Immature natural killer cell (primary cell): ENCODE measurements at regions not wholly inside any gene's neighbourhood (a gene's known extent, or its start where the extent isn't known, plus 50 kb on each side); places are given as distances from the start of the nearest gene placed in this dataset.

ENCODE experiments used
- DNase-seq, 3 donors: peaks; one replicate each; pipeline ENCODE4 v3.0.0; 2022; ENCODE audit warnings: mixed read lengths in 1 of 3
- H3K27ac Mint-ChIP-seq, 6 donors: one replicate each; pipeline ENCODE4 v1.8.0; 2020; ENCODE audit warnings: mixed read lengths in 6 of 6, mild to moderate bottlenecking in 5 of 6, inconsistent platforms in 4 of 6, moderate library complexity in 3 of 6
- H3K27me3 Mint-ChIP-seq, 3 donors: one replicate each; pipeline ENCODE4 v1.8.0; 2020 to 2021; ENCODE audit warnings: low read depth in 3 of 3, mild to moderate bottlenecking in 3 of 3, mixed read lengths in 3 of 3, moderate library complexity in 3 of 3, inconsistent platforms in 1 of 3
- H3K36me3 Mint-ChIP-seq, 3 donors: one replicate each; pipeline ENCODE4 v1.8.0; 2020; ENCODE audit warnings: mixed read lengths in 3 of 3, inconsistent platforms in 2 of 3, mild to moderate bottlenecking in 2 of 3
- H3K4me1 Mint-ChIP-seq, 2 donors: one replicate each; pipeline ENCODE4 v1.8.0; 2020; ENCODE audit warnings: inconsistent platforms in 2 of 2, mild to moderate bottlenecking in 2 of 2, mixed read lengths in 2 of 2, moderate library complexity in 1 of 2
- H3K4me3 Mint-ChIP-seq, 5 donors: one replicate each; pipeline ENCODE4 v1.8.0; 2020; ENCODE audit warnings: mild to moderate bottlenecking in 5 of 5, mixed read lengths in 5 of 5, inconsistent platforms in 3 of 5, moderate library complexity in 3 of 5
- H3K9me3 Mint-ChIP-seq, 6 donors: one replicate each; pipeline ENCODE4 v1.8.0; 2020; ENCODE audit warnings: mild to moderate bottlenecking in 6 of 6, mixed read lengths in 6 of 6, inconsistent platforms in 4 of 6, moderate library complexity in 3 of 6

DNA sequence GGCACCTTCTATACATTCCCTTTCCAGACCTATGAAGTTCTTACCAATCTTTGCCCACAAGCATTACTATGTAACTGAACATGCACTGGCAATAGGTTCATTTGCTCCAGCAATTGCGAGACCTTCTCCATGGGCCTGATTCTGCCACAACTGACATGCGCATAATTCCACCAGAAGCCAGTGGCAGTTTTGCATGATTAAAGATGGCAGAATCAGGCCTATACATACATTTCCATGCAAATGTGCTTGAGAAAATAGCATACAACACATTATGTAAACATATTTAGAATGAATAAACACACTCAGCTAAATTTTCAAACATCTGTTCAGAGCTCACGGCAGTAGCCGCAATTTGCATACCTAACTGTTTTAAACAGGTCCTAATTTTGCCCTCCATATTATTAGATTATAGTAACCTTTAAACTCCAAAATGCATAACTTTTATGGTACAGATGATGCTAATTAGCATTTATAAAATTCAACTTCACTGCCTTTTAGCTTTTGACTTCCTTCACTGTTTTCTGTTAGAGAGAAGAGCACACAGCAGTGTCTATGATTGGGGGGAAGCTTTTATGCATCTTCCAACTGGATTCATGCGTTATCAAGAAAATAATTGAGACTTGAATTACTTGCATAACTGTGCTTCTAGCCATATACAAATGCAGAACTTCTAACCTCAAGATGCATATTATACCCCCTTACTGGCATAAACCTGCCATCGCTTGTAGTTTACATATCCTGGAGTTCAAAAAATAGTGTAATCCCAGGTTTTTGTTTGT, 155.3 kb upstream of the CDH19 start:
- Mint-ChIP-seq H3K4me3 (no peak overlapping the region), H3K27ac (no peak overlapping the region)

DNA sequence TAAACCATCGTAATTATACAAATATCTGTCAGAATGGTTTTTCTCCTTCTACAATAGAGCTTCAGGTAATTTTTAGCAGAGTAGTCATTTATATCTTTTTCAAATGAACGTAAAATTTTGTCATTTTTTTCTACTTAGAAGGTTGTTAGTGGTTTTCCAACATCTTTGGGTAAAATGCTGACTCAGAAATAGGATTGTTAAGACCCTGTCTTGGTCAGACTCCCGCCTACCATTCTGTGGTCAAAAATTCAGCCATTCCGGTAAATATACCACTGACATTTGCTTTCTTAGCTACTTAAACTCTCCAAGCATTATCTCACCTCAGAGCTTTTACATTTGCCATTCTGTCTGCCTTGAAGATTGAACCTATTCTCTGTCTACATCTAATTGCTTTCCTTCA, 154.1 kb upstream of the CDH19 start:
- DNase-seq, result no peak
- no peak overlapping the region for H3K4me3 Mint-ChIP-seq
- H3K9me3 Mint-ChIP-seq, result peaks cover 3 to 43% (median 12%) of the 10 kb centered on the region in 6 donors
- H3K36me3 Mint-ChIP-seq, result no peaks in the 10 kb centered on the region
- H3K4me1 Mint-ChIP-seq, result no peaks in the 10 kb centered on the region
- H3K27me3 Mint-ChIP-seq, result no peaks in the 10 kb centered on the region
- no peak overlapping the region for H3K27ac Mint-ChIP-seq

More for the DNA sequence above, 155.3 kb upstream of the CDH19 start:
- H3K9me3 Mint-ChIP-seq, result peaks cover 0 to 54% (median 12%) of the 10 kb centered on the region in 6 donors
- H3K27me3 Mint-ChIP-seq, result no peaks in the 10 kb centered on the region
- no peaks in the 10 kb centered on the region for H3K4me1 Mint-ChIP-seq
- no peak for DNase-seq
- no peaks in the 10 kb centered on the region for H3K36me3 Mint-ChIP-seq

DNA sequence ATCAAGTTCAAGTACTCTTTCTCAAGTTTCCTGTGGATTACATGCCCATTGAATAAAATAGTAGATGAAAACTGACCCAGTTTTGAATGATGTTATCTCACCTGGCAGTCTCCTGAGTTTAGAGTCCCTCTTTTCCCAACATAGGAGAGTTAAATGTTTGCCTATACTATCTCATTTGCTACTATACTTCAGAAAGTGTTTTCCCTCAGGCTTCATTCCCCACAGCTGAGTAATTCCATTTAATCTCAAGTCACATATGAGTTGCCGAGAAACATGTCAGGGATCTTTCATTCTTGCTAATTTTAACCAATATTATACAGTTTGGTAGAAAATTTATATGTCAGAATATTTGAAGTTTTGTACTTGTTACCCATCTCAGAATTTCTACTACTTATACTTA, 150.4 kb upstream of the CDH19 start:
- no peak for DNase-seq
- Mint-ChIP-seq H3K9me3 (peaks cover 4 to 35% (median 10%) of the 10 kb centered on the region in 6 donors), H3K27me3 (no peaks in the 10 kb centered on the region), H3K36me3 (no peaks in the 10 kb centered on the region), H3K4me3 (no peak overlapping the region), H3K27ac (no peak overlapping the region), H3K4me1 (no peaks in the 10 kb centered on the region)

DNA sequence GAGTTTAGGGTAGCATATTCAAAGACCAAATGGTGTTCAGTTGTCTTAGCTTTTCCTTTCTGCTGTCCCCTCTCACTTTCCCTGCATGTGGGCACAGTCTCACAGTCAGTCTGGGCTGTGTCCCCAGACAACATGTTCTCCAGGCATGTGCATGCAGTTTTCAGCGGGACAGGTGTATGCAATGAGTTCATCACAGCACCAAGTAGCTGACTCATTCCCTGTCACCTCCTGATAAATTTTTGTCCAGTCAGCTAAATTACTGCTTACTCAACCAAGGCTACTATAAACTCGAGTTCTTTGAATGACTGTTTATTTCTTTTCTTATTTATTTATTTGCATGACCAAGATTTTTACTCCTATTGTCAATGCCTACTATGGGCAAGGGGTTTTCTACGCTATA, 148.8 kb upstream of the CDH19 start:
- H3K27ac Mint-ChIP-seq, result no peak overlapping the region
- peaks cover 0 to 2% (median 0%) of the 10 kb centered on the region in 3 donors for H3K27me3 Mint-ChIP-seq
- H3K4me3 Mint-ChIP-seq, result no peak overlapping the region
- no peaks in the 10 kb centered on the region for H3K36me3 Mint-ChIP-seq
- H3K9me3 Mint-ChIP-seq, result peaks cover 0 to 28% (median 8%) of the 10 kb centered on the region in 6 donors
- DNase-seq, result no peak
- no peaks in the 10 kb centered on the region for H3K4me1 Mint-ChIP-seq

- peaks cover 0 to 2% (median 0%) of the 10 kb centered on the region in 3 donors for H3K27me3 Mint-ChIP-seq
- H3K4me3 Mint-ChIP-seq, result no peak overlapping the region
- no peaks in the 10 kb centered on the region for H3K4me1 Mint-ChIP-seq
- no peaks in the 10 kb centered on the region for H3K36me3 Mint-ChIP-seq
- DNase-seq, result no peak
- no peak overlapping the region for H3K27ac Mint-ChIP-seq
- peaks cover 4 to 30% (median 11%) of the 10 kb centered on the region in 6 donors for H3K9me3 Mint-ChIP-seq
Observed at GRCh38 chr18:66749481-66750035, 145.7 kb upstream of the CDH19 start.

DNA sequence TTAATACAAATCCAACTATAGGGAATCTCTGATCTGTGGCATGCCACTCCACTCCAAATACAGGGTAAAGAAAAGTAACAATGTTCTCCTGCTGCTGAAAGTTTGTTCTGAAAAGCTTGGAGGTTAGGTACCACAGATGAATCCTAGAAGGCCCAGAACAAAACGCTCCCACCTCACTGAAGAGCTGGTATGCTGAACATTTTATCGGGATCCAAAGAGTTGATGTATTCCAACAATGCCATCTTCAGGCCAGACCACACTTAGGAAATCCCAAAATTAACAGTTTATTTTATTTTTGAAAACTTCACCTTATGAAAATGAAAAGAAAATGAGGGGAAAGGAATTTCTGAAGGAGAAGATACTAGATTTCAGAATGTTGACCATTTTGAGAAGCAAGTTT, 145.1 kb upstream of the CDH19 start:
- no peak for DNase-seq
- peaks cover 0 to 2% (median 0%) of the 10 kb centered on the region in 3 donors for H3K27me3 Mint-ChIP-seq
- no peaks in the 10 kb centered on the region for H3K36me3 Mint-ChIP-seq
- H3K9me3 Mint-ChIP-seq, result peaks cover 3 to 32% (median 11%) of the 10 kb centered on the region in 6 donors
- H3K27ac Mint-ChIP-seq, result no peak overlapping the region
- H3K4me3 Mint-ChIP-seq, result no peak overlapping the region
- no peaks in the 10 kb centered on the region for H3K4me1 Mint-ChIP-seq

DNA sequence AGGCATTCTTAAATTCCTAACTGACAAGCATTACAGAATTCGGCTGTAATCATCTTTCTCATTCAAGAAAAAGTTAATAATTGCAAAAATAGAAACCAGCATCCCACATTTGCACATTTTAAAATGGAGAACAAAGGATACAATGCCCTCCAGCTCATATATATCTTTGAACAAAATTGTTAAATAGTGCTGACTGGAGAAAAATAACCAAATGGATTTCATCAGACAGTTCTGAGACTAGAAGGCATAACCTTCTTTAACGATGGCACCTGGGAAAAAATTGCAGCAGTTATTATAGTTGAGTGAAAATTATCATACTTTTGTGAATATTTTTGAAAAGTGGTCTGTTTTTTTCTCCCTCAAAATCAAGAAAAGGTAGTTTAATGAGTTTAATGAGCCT, 138.9 kb upstream of the CDH19 start:
- H3K4me1 Mint-ChIP-seq, result no peaks in the 10 kb centered on the region
- peaks cover 3 to 41% (median 26%) of the 10 kb centered on the region in 6 donors for H3K9me3 Mint-ChIP-seq
- H3K4me3 Mint-ChIP-seq, result no peak overlapping the region
- DNase-seq, result no peak
- no peaks in the 10 kb centered on the region for H3K36me3 Mint-ChIP-seq
- peaks cover 0 to 2% (median 0%) of the 10 kb centered on the region in 3 donors for H3K27me3 Mint-ChIP-seq
- H3K27ac Mint-ChIP-seq, result no peak overlapping the region

- Mint-ChIP-seq H3K9me3 (peaks cover 4 to 28% (median 26%) of the 10 kb centered on the region in 6 donors), H3K4me3 (no peak overlapping the region), H3K27me3 (peaks cover 0 to 4% (median 1%) of the 10 kb centered on the region in 3 donors), H3K36me3 (peaks cover 0 to 4% (median 0%) of the 10 kb centered on the region in 3 donors), H3K4me1 (no peaks in the 10 kb centered on the region), H3K27ac (no peak overlapping the region)
- DNase-seq, result no peak
Observed at GRCh38 chr18:66735933-66736332, 132.0 kb upstream of the CDH19 start.

- Mint-ChIP-seq H3K4me3 (no peak overlapping the region), H3K9me3 (peaks cover 4 to 31% (median 24%) of the 10 kb centered on the region in 6 donors), H3K27ac (no peak overlapping the region), H3K36me3 (peaks cover 0 to 4% (median 0%) of the 10 kb centered on the region in 3 donors), H3K4me1 (no peaks in the 10 kb centered on the region), H3K27me3 (peaks cover 0 to 4% (median 0%) of the 10 kb centered on the region in 3 donors)
- no peak for DNase-seq
Observed at GRCh38 chr18:66734451-66734850, 130.6 kb upstream of the CDH19 start.

GRCh38 chr18:66731890-66732289, 128.0 kb upstream of the CDH19 start:
- Mint-ChIP-seq H3K4me1 (no peaks in the 10 kb centered on the region), H3K4me3 (no peak overlapping the region), H3K27ac (no peak overlapping the region)

GRCh38 chr18:66729442-66730239, 125.8 kb upstream of the CDH19 start:
- DNase-seq, result no peak
- no peaks in the 10 kb centered on the region for H3K4me1 Mint-ChIP-seq
- peaks cover 0 to 2% (median 0%) of the 10 kb centered on the region in 3 donors for H3K27me3 Mint-ChIP-seq
- H3K36me3 Mint-ChIP-seq, result no peaks in the 10 kb centered on the region
- no peak overlapping the region for H3K27ac Mint-ChIP-seq
- no peak overlapping the region for H3K4me3 Mint-ChIP-seq
- H3K9me3 Mint-ChIP-seq, result peaks cover 0 to 20% (median 10%) of the 10 kb centered on the region in 6 donors

More at GRCh38 chr18:66731890-66732289, 128.0 kb upstream of the CDH19 start:
- H3K36me3 Mint-ChIP-seq, result peaks cover 0 to 4% (median 0%) of the 10 kb centered on the region in 3 donors
- H3K9me3 Mint-ChIP-seq, result peaks cover 1 to 29% (median 20%) of the 10 kb centered on the region in 6 donors
- H3K27me3 Mint-ChIP-seq, result peaks cover 0 to 4% (median 0%) of the 10 kb centered on the region in 3 donors
- DNase-seq, result no peak

DNA sequence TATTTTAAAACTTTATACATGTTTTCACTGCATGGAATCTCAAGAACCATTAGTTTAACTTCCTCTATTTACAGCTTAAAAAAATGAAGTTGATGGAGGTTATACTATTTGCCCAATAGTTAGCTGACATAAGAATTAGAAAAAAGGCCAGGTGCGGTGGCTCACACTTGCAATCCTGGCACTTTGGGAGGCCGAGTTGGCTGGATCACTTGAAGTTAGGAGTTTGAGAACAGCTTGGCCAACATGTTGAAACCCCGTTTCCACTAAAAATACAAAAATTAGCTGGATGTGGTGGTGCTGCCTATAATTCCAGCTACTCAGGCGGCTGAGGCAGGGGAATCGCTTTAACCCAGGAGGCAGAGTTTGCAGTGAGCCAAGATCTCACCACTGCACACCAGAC, 125.1 kb upstream of the CDH19 start:
- Mint-ChIP-seq H3K4me3 (no peak overlapping the region), H3K36me3 (no peaks in the 10 kb centered on the region), H3K9me3 (peaks cover 0 to 16% (median 10%) of the 10 kb centered on the region in 6 donors), H3K27ac (no peak overlapping the region), H3K4me1 (no peaks in the 10 kb centered on the region), H3K27me3 (no peaks in the 10 kb centered on the region)
- DNase-seq, result no peak

DNA sequence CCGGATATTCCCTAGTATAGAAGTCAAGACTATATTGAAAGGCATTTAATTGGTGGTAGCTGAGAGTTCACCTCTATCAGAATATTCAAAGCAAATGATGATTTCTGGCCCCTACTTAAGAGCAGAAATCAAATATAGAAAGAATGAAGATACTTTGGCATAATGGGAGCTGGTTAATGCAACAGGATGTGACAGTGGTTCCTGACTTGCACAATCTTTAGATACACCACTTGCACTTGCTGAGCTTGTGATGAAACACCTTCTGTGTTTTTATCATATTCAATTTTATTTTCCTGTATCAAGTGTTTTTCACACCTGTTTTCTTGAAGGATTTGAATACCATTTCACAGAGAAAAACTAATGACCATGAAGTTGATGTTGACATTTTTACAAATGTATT, 124.1 kb upstream of the CDH19 start:
- H3K27ac Mint-ChIP-seq, result no peak overlapping the region
- DNase-seq, result no peak
- H3K27me3 Mint-ChIP-seq, result no peaks in the 10 kb centered on the region
- H3K4me1 Mint-ChIP-seq, result no peaks in the 10 kb centered on the region
- no peaks in the 10 kb centered on the region for H3K36me3 Mint-ChIP-seq
- H3K9me3 Mint-ChIP-seq, result peaks cover 0 to 17% (median 7%) of the 10 kb centered on the region in 6 donors
- H3K4me3 Mint-ChIP-seq, result no peak overlapping the region
